ENCODE measurements at regions not wholly inside any gene's neighbourhood (a gene's known extent, or its start where the extent isn't known, plus 50 kb on each side); places are given as distances from the start of the nearest gene placed in this dataset.

- intact Hi-C loops (cut with DNase I), result no loop called here
- no peaks in the 10 kb centered on the region for H3K4me1 ChIP-seq (ENCODE audit: insufficient read depth)
- no peak for TF ChIP-seq POLR2A (IDR thresholded peaks at IDR 0.05)
- no peak for TF ChIP-seq CTCF (IDR thresholded peaks at IDR 0.05)
- no peak for TF ChIP-seq EP300 (IDR thresholded peaks at IDR 0.05)
- no peak overlapping the region for H3K4me3 ChIP-seq
- no peak for DNase-seq
- no peaks in the 10 kb centered on the region for H3K9me3 ChIP-seq
- 69 to 84% (median 72%) methylated on average over 4 of the region's 4 CpGs for WGBS, 3 donors
- no peak overlapping the region for H3K27ac ChIP-seq
- H3K36me3 ChIP-seq, result no peaks in the 10 kb centered on the region
- no peaks in the 10 kb centered on the region for H3K27me3 ChIP-seq
Observed at GRCh38 chr5:141783947-141784296, 94.3 kb downstream of the PCDH1 start.

GRCh38 chr5:141783005-141783946, 94.9 kb downstream of the PCDH1 start:
- 63 to 77% (median 71%) methylated on average over 17 of the region's 17 CpGs for WGBS, 3 donors
- Histone ChIP-seq H3K36me3 (no peaks in the 10 kb centered on the region), H3K9me3 (no peaks in the 10 kb centered on the region), H3K4me3 (no peak overlapping the region), H3K27me3 (no peaks in the 10 kb centered on the region), H3K27ac (no peak overlapping the region), H3K4me1 (ENCODE audit: insufficient read depth) (no peaks in the 10 kb centered on the region)
- no peak for DNase-seq
- no peak for TF ChIP-seq EP300 (IDR thresholded peaks at IDR 0.05)
- no peak for TF ChIP-seq POLR2A (IDR thresholded peaks at IDR 0.05)
- TF ChIP-seq CTCF (IDR thresholded peaks at IDR 0.05), result no peak
- intact Hi-C loops (cut with DNase I), result no loop called here

DNA sequence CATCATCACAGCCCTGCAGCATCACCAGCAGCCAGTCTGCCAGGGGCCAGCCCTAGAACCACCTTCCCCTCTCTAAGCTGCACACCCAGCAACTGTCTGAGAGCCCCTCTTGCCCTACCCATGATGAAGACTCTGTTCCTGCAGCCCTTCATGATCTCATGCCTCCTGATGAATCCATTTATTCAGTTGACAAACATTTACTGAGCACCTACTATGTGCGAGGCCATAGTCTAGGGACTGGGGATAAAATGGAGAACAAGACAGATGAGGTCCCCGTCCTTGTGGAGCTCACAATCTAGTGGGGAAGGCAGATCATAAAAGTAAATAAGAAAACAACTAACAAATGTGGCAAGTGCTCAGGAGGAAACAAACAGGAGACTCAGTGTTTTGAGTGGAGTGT, 96.3 kb downstream of the PCDH1 start:
- Histone ChIP-seq H3K4me3 (no peak overlapping the region), H3K4me1 (ENCODE audit: insufficient read depth) (no peaks in the 10 kb centered on the region), H3K27me3 (no peaks in the 10 kb centered on the region), H3K36me3 (no peaks in the 10 kb centered on the region), H3K9me3 (no peaks in the 10 kb centered on the region), H3K27ac (no peak overlapping the region)
- TF ChIP-seq EP300 (IDR thresholded peaks at IDR 0.05), result no peak
- TF ChIP-seq CTCF (IDR thresholded peaks at IDR 0.05), result no peak
- TF ChIP-seq POLR2A (IDR thresholded peaks at IDR 0.05), result no peak
- intact Hi-C loops (cut with DNase I), result no loop called here
- DNase-seq, result no peak
- 79 to 90% (median 89%) methylated on average over 2 of the region's 2 CpGs for WGBS, 3 donors

GRCh38 chr5:141780952-141781781, 97.0 kb downstream of the PCDH1 start:
- Histone ChIP-seq H3K27me3 (no peaks in the 10 kb centered on the region), H3K4me1 (ENCODE audit: insufficient read depth) (no peaks in the 10 kb centered on the region), H3K4me3 (no peak overlapping the region), H3K9me3 (no peaks in the 10 kb centered on the region), H3K27ac (no peak overlapping the region), H3K36me3 (no peaks in the 10 kb centered on the region)
- WGBS, 3 donors, result 70 to 76% (median 73%) methylated on average over 13 of the region's 13 CpGs
- DNase-seq, result no peak
- intact Hi-C loops (cut with DNase I), result no loop called here
- TF ChIP-seq CTCF (IDR thresholded peaks at IDR 0.05) (no peak), POLR2A (IDR thresholded peaks at IDR 0.05) (no peak), EP300 (IDR thresholded peaks at IDR 0.05) (no peak)
